CD4-positive, alpha-beta T cell (primary cell): ENCODE measurements at regions not wholly inside any gene's neighbourhood (a gene's known extent, or its start where the extent isn't known, plus 50 kb on each side); places are given as distances from the start of the nearest gene placed in this dataset.

Experiments
- ATAC-seq: fragments of 200-7000 bp; cut with Tn5 transposase; one replicate; pipeline ENCODE4 v1.10.0; 2022; ENCODE audit warnings: mild to moderate bottlenecking; ENCODE audit not compliant: poor library complexity
- CTCF ChIA-PET: fragments of 350-600 bp; sonication (Branson Sonifier 250); formaldehyde crosslinking; loops from one replicate; lab custom pipeline; 2021; ENCODE audit warnings: antibody characterized with exemption, inconsistent platforms; lab: Charles Lee
- POLR2A ChIA-PET: fragments of 350-600 bp; sonication (Branson Sonifier 250); formaldehyde crosslinking; loops from one replicate; lab custom pipeline; 2021; ENCODE audit warnings: antibody characterized with exemption, inconsistent platforms; lab: Charles Lee
- DNase-seq, 14 experiments: peaks; one replicate each; pipeline ENCODE4 v3.0.0-alpha.2; 2013 to 2020; ENCODE audit warnings: mixed read lengths in 2 of 14
- H3K27ac ChIP-seq, 2 donors: one replicate each; pipeline versions ENCODE4 v1.5.1 to v1.7.0; 2013; ENCODE audit warnings: low read length in 2 of 2, low read depth in 1 of 2, mild to moderate bottlenecking in 1 of 2
- H3K27me3 ChIP-seq, 2 experiments: 1 replicate in 1 of 2; 2 replicates in 1 of 2; pipeline versions ENCODE4 v1.6.1 to v1.7.0; 2013; ENCODE audit warnings: low read length in 2 of 2, control low read depth in 1 of 2, mild to moderate bottlenecking in 1 of 2, moderate library complexity in 1 of 2; ENCODE audit not compliant: insufficient read depth in 2 of 2, control insufficient read depth in 1 of 2
- H3K36me3 ChIP-seq: one replicate; pipeline ENCODE4 v1.6.1; 2013; ENCODE audit warnings: low read length, control low read depth; ENCODE audit not compliant: insufficient read depth
- H3K4me1 ChIP-seq: one replicate; pipeline ENCODE4 v1.6.1; 2013; ENCODE audit warnings: low read length, control low read depth; ENCODE audit not compliant: insufficient read depth
- H3K4me3 ChIP-seq: one replicate; pipeline ENCODE4 v1.5.1; 2013; ENCODE audit warnings: mild to moderate bottlenecking, low read length, moderate library complexity
- H3K9me3 ChIP-seq, 2 experiments: 1 replicate in 1 of 2; 2 replicates in 1 of 2; pipeline versions ENCODE4 v1.6.1 to v1.7.0; 2013; ENCODE audit warnings: low read length in 2 of 2, mild to moderate bottlenecking in 2 of 2, control low read depth in 1 of 2, moderate library complexity in 1 of 2; ENCODE audit not compliant: control insufficient read depth in 1 of 2, insufficient read depth in 1 of 2
- H3K27ac Mint-ChIP-seq: one replicate; pipeline ENCODE4 v1.8.0; 2020; ENCODE audit warnings: mixed read lengths
- H3K27me3 Mint-ChIP-seq: one replicate; pipeline ENCODE4 v1.8.0; 2021; ENCODE audit warnings: mixed read lengths
- H3K36me3 Mint-ChIP-seq: one replicate; pipeline ENCODE4 v1.8.0; 2021; ENCODE audit warnings: low read depth, mixed read lengths
- H3K4me1 Mint-ChIP-seq: one replicate; pipeline ENCODE4 v1.8.0; 2021; ENCODE audit warnings: low read depth, mixed read lengths
- H3K4me3 Mint-ChIP-seq: one replicate; pipeline ENCODE4 v1.8.0; 2020; ENCODE audit warnings: mild to moderate bottlenecking, mixed read lengths
- H3K9me3 Mint-ChIP-seq: one replicate; pipeline ENCODE4 v1.8.0; 2020; ENCODE audit warnings: mixed read lengths
- intact Hi-C, 2 experiments: fragments of 100-400 bp; cut with DNase I in 1 of 2; cut with micrococcal nuclease in 1 of 2; formaldehyde crosslinking; loops; one replicate each; pipeline versions ENCODE4 v1.15.1 to v1.9.0; 2023 to 2025; cut with DNase I, micrococcal nuclease
- TF ChIP-seq, protein P1 (sequence below): fragments of 200-600 bp; IDR thresholded peaks from one replicate; pipeline ENCODE4 v1.8.0; 2022; ENCODE audit warnings: antibody characterized with exemption, mild to moderate bottlenecking

DNA sequence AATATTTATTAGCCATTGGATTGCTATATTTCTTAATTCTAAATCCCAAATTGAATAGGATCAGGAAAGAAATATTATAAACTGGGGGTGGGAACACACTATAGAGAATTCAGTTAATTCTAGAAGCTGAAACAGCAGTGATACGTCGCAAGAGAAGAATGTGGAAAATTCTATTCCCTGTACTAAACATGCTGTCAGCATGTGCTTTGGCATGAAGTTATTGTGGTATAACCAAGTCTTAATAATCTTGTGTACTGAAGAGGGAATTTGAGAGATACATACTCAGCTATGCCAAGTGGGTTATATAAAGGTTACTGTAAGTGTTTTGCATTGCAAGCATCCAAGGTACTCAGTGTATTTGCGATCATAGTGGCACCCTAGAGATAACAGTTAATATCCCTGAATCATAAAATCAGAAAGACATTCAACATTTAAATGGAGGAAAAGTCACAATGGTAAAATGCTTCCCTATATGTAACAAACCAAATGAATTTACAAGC, 1492.9 kb upstream of the C9orf72 start:
- no peaks in the 10 kb centered on the region for H3K4me1 Mint-ChIP-seq
- TF ChIP-seq, protein P1, sequence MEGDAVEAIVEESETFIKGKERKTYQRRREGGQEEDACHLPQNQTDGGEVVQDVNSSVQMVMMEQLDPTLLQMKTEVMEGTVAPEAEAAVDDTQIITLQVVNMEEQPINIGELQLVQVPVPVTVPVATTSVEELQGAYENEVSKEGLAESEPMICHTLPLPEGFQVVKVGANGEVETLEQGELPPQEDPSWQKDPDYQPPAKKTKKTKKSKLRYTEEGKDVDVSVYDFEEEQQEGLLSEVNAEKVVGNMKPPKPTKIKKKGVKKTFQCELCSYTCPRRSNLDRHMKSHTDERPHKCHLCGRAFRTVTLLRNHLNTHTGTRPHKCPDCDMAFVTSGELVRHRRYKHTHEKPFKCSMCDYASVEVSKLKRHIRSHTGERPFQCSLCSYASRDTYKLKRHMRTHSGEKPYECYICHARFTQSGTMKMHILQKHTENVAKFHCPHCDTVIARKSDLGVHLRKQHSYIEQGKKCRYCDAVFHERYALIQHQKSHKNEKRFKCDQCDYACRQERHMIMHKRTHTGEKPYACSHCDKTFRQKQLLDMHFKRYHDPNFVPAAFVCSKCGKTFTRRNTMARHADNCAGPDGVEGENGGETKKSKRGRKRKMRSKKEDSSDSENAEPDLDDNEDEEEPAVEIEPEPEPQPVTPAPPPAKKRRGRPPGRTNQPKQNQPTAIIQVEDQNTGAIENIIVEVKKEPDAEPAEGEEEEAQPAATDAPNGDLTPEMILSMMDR: no peak
- intact Hi-C loops: no loop called here

DNA sequence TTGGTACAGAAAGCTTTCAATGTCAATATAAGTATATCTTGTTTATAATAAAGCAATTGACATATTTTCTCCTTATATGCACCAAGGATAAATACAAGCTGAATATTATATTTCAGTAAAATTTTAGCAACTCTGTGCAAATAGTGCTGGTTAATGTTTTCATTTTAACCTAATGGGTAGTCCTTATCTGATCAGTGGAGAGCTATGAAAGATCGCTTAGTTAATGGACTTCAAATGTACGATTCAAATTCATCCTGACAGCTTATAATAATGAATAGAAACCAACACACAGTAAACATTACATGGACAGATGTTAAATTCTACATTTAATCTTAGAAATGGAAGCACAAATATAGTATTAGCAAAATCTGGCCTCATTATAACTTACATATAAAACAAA, 1495.2 kb upstream of the C9orf72 start:
- ChIA-PET POLR2A (no interaction called here), CTCF (no interaction called here)
- no peak overlapping the region for H3K27ac ChIP-seq
- Mint-ChIP-seq H3K27ac (no peak overlapping the region), H3K4me1 (no peaks in the 10 kb centered on the region), H3K4me3 (no peak overlapping the region), H3K9me3 (peaks cover 4% of the 10 kb centered on the region), H3K36me3 (no peaks in the 10 kb centered on the region), H3K27me3 (no peaks in the 10 kb centered on the region)
- DNase-seq (no peak), ATAC-seq (no peak)
- no peak overlapping the region for H3K4me3 ChIP-seq
- intact Hi-C loops: no loop called here
- no peaks in the 10 kb centered on the region for H3K4me1 ChIP-seq
- no peaks in the 10 kb centered on the region for H3K9me3 ChIP-seq
- no peaks in the 10 kb centered on the region for H3K27me3 ChIP-seq
- TF ChIP-seq, protein P1: no peak
- no peaks in the 10 kb centered on the region for H3K36me3 ChIP-seq

More for the DNA sequence above, 1492.9 kb upstream of the C9orf72 start:
- DNase-seq (no peak), ATAC-seq (no peak)
- no peaks in the 10 kb centered on the region for H3K4me1 ChIP-seq
- ChIA-PET CTCF (no interaction called here), POLR2A (no interaction called here)
- Mint-ChIP-seq H3K36me3 (no peaks in the 10 kb centered on the region), H3K27ac (no peak overlapping the region), H3K4me3 (no peak overlapping the region), H3K27me3 (no peaks in the 10 kb centered on the region), H3K9me3 (peaks cover 6% of the 10 kb centered on the region)
- H3K4me3 ChIP-seq: no peak overlapping the region
- no peaks in the 10 kb centered on the region for H3K9me3 ChIP-seq
- no peak overlapping the region for H3K27ac ChIP-seq
- no peaks in the 10 kb centered on the region for H3K27me3 ChIP-seq
- H3K36me3 ChIP-seq: no peaks in the 10 kb centered on the region

- Histone ChIP-seq H3K27me3 (no peaks in the 10 kb centered on the region), H3K36me3 (no peaks in the 10 kb centered on the region), H3K4me1 (no peaks in the 10 kb centered on the region), H3K9me3 (peaks cover 0 to under 1% of the 10 kb centered on the region in 2 experiments), H3K4me3 (no peak overlapping the region), H3K27ac (no peak overlapping the region)
- H3K4me1 Mint-ChIP-seq: no peaks in the 10 kb centered on the region
- TF ChIP-seq, protein P1: no peak
- no peak overlapping the region for H3K27ac Mint-ChIP-seq
- intact Hi-C loops: no loop called here
- H3K27me3 Mint-ChIP-seq: no peaks in the 10 kb centered on the region
- no peak overlapping the region for H3K4me3 Mint-ChIP-seq
- CTCF ChIA-PET: no interaction called here
- POLR2A ChIA-PET: no interaction called here
- H3K36me3 Mint-ChIP-seq: no peaks in the 10 kb centered on the region
- H3K9me3 Mint-ChIP-seq: peaks cover 4% of the 10 kb centered on the region
- DNase-seq (no peak), ATAC-seq (no peak)
These were observed 1496.1 kb upstream of the C9orf72 start for GRCh38 chr9:29069376-29069775.
